Mesothelial cell of epicardium (in vitro differentiated cells): ENCODE measurements at regions not wholly inside any gene's neighbourhood (a gene's known extent, or its start where the extent isn't known, plus 50 kb on each side); places are given as distances from the start of the nearest gene placed in this dataset.

ENCODE experiments used
- DNase-seq, 2 experiments: peaks; one replicate each; pipeline ENCODE4 v3.0.0; 2021; ENCODE audit warnings: low spot score in 2 of 2; ENCODE audit not compliant: unreplicated experiment in 2 of 2
- H3K27ac Mint-ChIP-seq: 2 replicates; pipeline ENCODE4 v1.8.0; 2021; ENCODE audit warnings: mixed read lengths
- H3K27me3 Mint-ChIP-seq: 2 replicates; pipeline ENCODE4 v1.8.0; 2021; ENCODE audit warnings: low read depth, mixed read lengths
- H3K36me3 Mint-ChIP-seq: 2 replicates; pipeline ENCODE4 v1.8.0; 2021; ENCODE audit warnings: mixed read lengths
- H3K4me1 Mint-ChIP-seq: 2 replicates; pipeline ENCODE4 v1.8.0; 2021; ENCODE audit warnings: mixed read lengths
- H3K4me3 Mint-ChIP-seq: 2 replicates; pipeline ENCODE4 v1.8.0; 2021; ENCODE audit warnings: mild to moderate bottlenecking, moderate library complexity, mixed read lengths
- H3K9me3 Mint-ChIP-seq: 2 replicates; pipeline ENCODE4 v1.8.0; 2021; ENCODE audit warnings: mixed read lengths
- CTCF ChIP-seq: fragments of 200-600 bp; sonication (generic); IDR thresholded peaks from one replicate; pipeline ENCODE4 v1.5.0; 2021; ENCODE audit warnings: antibody characterized with exemption; ENCODE audit not compliant: unreplicated experiment

GRCh38 chr3:127137113-127137512 lies 55.8 kb upstream of the PRR23E start:
- peaks cover 86% of the 10 kb centered on the region for H3K27me3 Mint-ChIP-seq
- no peaks in the 10 kb centered on the region for H3K36me3 Mint-ChIP-seq
- no peak overlapping the region for H3K27ac Mint-ChIP-seq
- DNase-seq, result no peak
- H3K4me1 Mint-ChIP-seq, result peaks cover 18% of the 10 kb centered on the region
- no peak for TF ChIP-seq CTCF
- H3K4me3 Mint-ChIP-seq, result no peak overlapping the region
- H3K9me3 Mint-ChIP-seq, result no peaks in the 10 kb centered on the region

GRCh38 chr3:127137757-127138536 lies 55.0 kb upstream of the PRR23E start:
- peaks cover 20% of the 10 kb centered on the region for H3K4me1 Mint-ChIP-seq
- no peak overlapping the region for H3K27ac Mint-ChIP-seq
- peaks cover under 1% of the 10 kb centered on the region for H3K9me3 Mint-ChIP-seq
- DNase-seq, result no peak
- TF ChIP-seq CTCF, result no peak
- no peaks in the 10 kb centered on the region for H3K36me3 Mint-ChIP-seq
- no peak overlapping the region for H3K4me3 Mint-ChIP-seq
- peaks cover 83% of the 10 kb centered on the region for H3K27me3 Mint-ChIP-seq

GRCh38 chr3:127139601-127140500 lies 53.1 kb upstream of the PRR23E start:
- H3K27me3 Mint-ChIP-seq, result peaks cover 77% of the 10 kb centered on the region
- peaks cover 3% of the 10 kb centered on the region for H3K9me3 Mint-ChIP-seq
- peaks cover 14% of the 10 kb centered on the region for H3K4me1 Mint-ChIP-seq

GRCh38 chr3:127140501-127141460 lies 52.1 kb upstream of the PRR23E start:
- Mint-ChIP-seq H3K36me3 (no peaks in the 10 kb centered on the region), H3K27me3 (peaks cover 74% of the 10 kb centered on the region), H3K4me3 (no peak overlapping the region), H3K4me1 (peaks cover 6% of the 10 kb centered on the region), H3K27ac (no peak overlapping the region), H3K9me3 (peaks cover 3% of the 10 kb centered on the region)
- no peak for TF ChIP-seq CTCF
- DNase-seq, result no peak

More at GRCh38 chr3:127139601-127140500, 53.1 kb upstream of the PRR23E start:
- Mint-ChIP-seq H3K36me3 (no peaks in the 10 kb centered on the region), H3K27ac (no peak overlapping the region), H3K4me3 (no peak overlapping the region)
- no peak for TF ChIP-seq CTCF
- DNase-seq, result no peak
